ENCODE measurements at regions not wholly inside any gene's neighbourhood (a gene's known extent, or its start where the extent isn't known, plus 50 kb on each side); places are given as distances from the start of the nearest gene placed in this dataset.

GRCh38 chr1:201663491-201664113 lies 124.7 kb downstream of the NAV1 start:
- ATAC-seq (ENCODE audit: low FRiP score) = no peak
- Histone ChIP-seq H3K27ac (ENCODE audit: low read depth in 1 of 2, low read length in 2 of 2) (no peak overlapping the region), H3K4me1 (ENCODE audit: control insufficient read depth in 1 of 2, insufficient read depth in 2 of 2, low read length in 2 of 2) (no peaks in the 10 kb centered on the region), H3K27me3 (ENCODE audit: control insufficient read depth in 1 of 2, insufficient read depth in 2 of 2, low read length in 1 of 2) (no peaks in the 10 kb centered on the region), H3K4me3 (ENCODE audit: low read length in 2 of 2) (no peak overlapping the region), H3K36me3 (ENCODE audit: control insufficient read depth in 1 of 2, insufficient read depth in 2 of 2, low read length in 1 of 2) (no peaks in the 10 kb centered on the region), H3K9me3 (ENCODE audit: control insufficient read depth, low read length) (no peaks in the 10 kb centered on the region)
- 66 to 78% methylated on average over 5 of the region's 5 CpGs for WGBS, 2 donors
- no peak for DNase-seq
- intact Hi-C loops (cut with DNase I) = no loop called here

- Histone ChIP-seq H3K4me3 (ENCODE audit: low read length in 2 of 2) (no peak overlapping the region), H3K27ac (ENCODE audit: low read depth in 1 of 2, low read length in 2 of 2) (no peak overlapping the region), H3K36me3 (ENCODE audit: control insufficient read depth in 1 of 2, insufficient read depth in 2 of 2, low read length in 1 of 2) (no peaks in the 10 kb centered on the region), H3K4me1 (ENCODE audit: control insufficient read depth in 1 of 2, insufficient read depth in 2 of 2, low read length in 2 of 2) (no peaks in the 10 kb centered on the region), H3K9me3 (ENCODE audit: control insufficient read depth, low read length) (no peaks in the 10 kb centered on the region), H3K27me3 (ENCODE audit: control insufficient read depth in 1 of 2, insufficient read depth in 2 of 2, low read length in 1 of 2) (no peaks in the 10 kb centered on the region)
- intact Hi-C loops (cut with DNase I) = no loop called here
- DNase-seq (no peak), ATAC-seq (ENCODE audit: low FRiP score) (no peak)
- WGBS, 2 donors = 80 to 90% methylated on average over 8 of the region's 8 CpGs
These were observed 126.1 kb downstream of the NAV1 start for GRCh38 chr1:201665036-201665435.

GRCh38 chr1:201666102-201666501 lies 127.2 kb downstream of the NAV1 start:
- no peak overlapping the region for H3K4me3 ChIP-seq (ENCODE audit: low read length in 2 of 2)
- H3K27me3 ChIP-seq (ENCODE audit: control insufficient read depth in 1 of 2, insufficient read depth in 2 of 2, low read length in 1 of 2) = no peaks in the 10 kb centered on the region
- no peaks in the 10 kb centered on the region for H3K36me3 ChIP-seq (ENCODE audit: control insufficient read depth in 1 of 2, insufficient read depth in 2 of 2, low read length in 1 of 2)
- WGBS, 2 donors = 95 to 96% methylated on average over 5 of the region's 5 CpGs
- ATAC-seq (ENCODE audit: low FRiP score) (no peak), DNase-seq (no peak)
- no peak overlapping the region for H3K27ac ChIP-seq (ENCODE audit: low read depth in 1 of 2, low read length in 2 of 2)
- H3K4me1 ChIP-seq (ENCODE audit: control insufficient read depth in 1 of 2, insufficient read depth in 2 of 2, low read length in 2 of 2) = no peaks in the 10 kb centered on the region
- H3K9me3 ChIP-seq (ENCODE audit: control insufficient read depth, low read length) = no peaks in the 10 kb centered on the region
- intact Hi-C loops (cut with DNase I) = no loop called here

GRCh38 chr1:201666645-201667044 lies 127.7 kb downstream of the NAV1 start:
- no peak overlapping the region for H3K27ac ChIP-seq (ENCODE audit: low read depth in 1 of 2, low read length in 2 of 2)
- no peaks in the 10 kb centered on the region for H3K9me3 ChIP-seq (ENCODE audit: control insufficient read depth, low read length)
- 85 to 92% methylated on average over 5 of the region's 5 CpGs for WGBS, 2 donors
- H3K27me3 ChIP-seq (ENCODE audit: control insufficient read depth in 1 of 2, insufficient read depth in 2 of 2, low read length in 1 of 2) = no peaks in the 10 kb centered on the region
- intact Hi-C loops (cut with DNase I) = no loop called here
- H3K4me3 ChIP-seq (ENCODE audit: low read length in 2 of 2) = no peak overlapping the region
- no peaks in the 10 kb centered on the region for H3K36me3 ChIP-seq (ENCODE audit: control insufficient read depth in 1 of 2, insufficient read depth in 2 of 2, low read length in 1 of 2)
- DNase-seq = no peak
- no peak for ATAC-seq (ENCODE audit: low FRiP score)
- H3K4me1 ChIP-seq (ENCODE audit: control insufficient read depth in 1 of 2, insufficient read depth in 2 of 2, low read length in 2 of 2) = no peaks in the 10 kb centered on the region

- ATAC-seq (ENCODE audit: low FRiP score) = no peak
- no peaks in the 10 kb centered on the region for H3K27me3 ChIP-seq (ENCODE audit: control insufficient read depth in 1 of 2, insufficient read depth in 2 of 2, low read length in 1 of 2)
- no peaks in the 10 kb centered on the region for H3K9me3 ChIP-seq (ENCODE audit: control insufficient read depth, low read length)
- no peaks in the 10 kb centered on the region for H3K36me3 ChIP-seq (ENCODE audit: control insufficient read depth in 1 of 2, insufficient read depth in 2 of 2, low read length in 1 of 2)
- no peak overlapping the region for H3K4me3 ChIP-seq (ENCODE audit: low read length in 2 of 2)
- no peaks in the 10 kb centered on the region for H3K4me1 ChIP-seq (ENCODE audit: control insufficient read depth in 1 of 2, insufficient read depth in 2 of 2, low read length in 2 of 2)
- intact Hi-C loops (cut with DNase I) = no loop called here
- WGBS, 2 donors = 85 to 92% methylated on average over 5 of the region's 5 CpGs
- no peak for DNase-seq
- H3K27ac ChIP-seq (ENCODE audit: low read depth in 1 of 2, low read length in 2 of 2) = no peak overlapping the region
These were observed 128.6 kb downstream of the NAV1 start for GRCh38 chr1:201667479-201667878.

GRCh38 chr1:201670517-201670916 lies 131.6 kb downstream of the NAV1 start:
- intact Hi-C loops (cut with DNase I) = no loop called here

GRCh38 chr1:201672685-201673084 lies 133.8 kb downstream of the NAV1 start:
- Histone ChIP-seq H3K4me1 (ENCODE audit: control insufficient read depth in 1 of 2, insufficient read depth in 2 of 2, low read length in 2 of 2) (peaks cover 0 to 10% of the 10 kb centered on the region in 2 donors), H3K4me3 (ENCODE audit: low read length in 2 of 2) (no peak overlapping the region), H3K36me3 (ENCODE audit: control insufficient read depth in 1 of 2, insufficient read depth in 2 of 2, low read length in 1 of 2) (no peaks in the 10 kb centered on the region), H3K27ac (ENCODE audit: low read depth in 1 of 2, low read length in 2 of 2) (no peak overlapping the region), H3K9me3 (ENCODE audit: control insufficient read depth, low read length) (no peaks in the 10 kb centered on the region), H3K27me3 (ENCODE audit: control insufficient read depth in 1 of 2, insufficient read depth in 2 of 2, low read length in 1 of 2) (no peaks in the 10 kb centered on the region)
- DNase-seq (no peak), ATAC-seq (ENCODE audit: low FRiP score) (no peak)
- intact Hi-C loops (cut with DNase I) = no loop called here
- 30 to 39% methylated on average over 8 of the region's 8 CpGs for WGBS, 2 donors

More at GRCh38 chr1:201670517-201670916, 131.6 kb downstream of the NAV1 start:
- 96 to 97% methylated on average over 1 of the region's 1 CpG for WGBS, 2 donors
- no peak overlapping the region for H3K4me3 ChIP-seq (ENCODE audit: low read length in 2 of 2)
- peaks cover 0 to 4% of the 10 kb centered on the region in 2 donors for H3K4me1 ChIP-seq (ENCODE audit: control insufficient read depth in 1 of 2, insufficient read depth in 2 of 2, low read length in 2 of 2)
- H3K36me3 ChIP-seq (ENCODE audit: control insufficient read depth in 1 of 2, insufficient read depth in 2 of 2, low read length in 1 of 2) = no peaks in the 10 kb centered on the region
- H3K9me3 ChIP-seq (ENCODE audit: control insufficient read depth, low read length) = no peaks in the 10 kb centered on the region
- no peak overlapping the region for H3K27ac ChIP-seq (ENCODE audit: low read depth in 1 of 2, low read length in 2 of 2)
- DNase-seq = no peak
- ATAC-seq (ENCODE audit: low FRiP score) = no peak
- no peaks in the 10 kb centered on the region for H3K27me3 ChIP-seq (ENCODE audit: control insufficient read depth in 1 of 2, insufficient read depth in 2 of 2, low read length in 1 of 2)

- Histone ChIP-seq H3K27me3 (ENCODE audit: control insufficient read depth in 1 of 2, insufficient read depth in 2 of 2, low read length in 1 of 2) (no peaks in the 10 kb centered on the region), H3K9me3 (ENCODE audit: control insufficient read depth, low read length) (no peaks in the 10 kb centered on the region), H3K36me3 (ENCODE audit: control insufficient read depth in 1 of 2, insufficient read depth in 2 of 2, low read length in 1 of 2) (no peaks in the 10 kb centered on the region), H3K4me1 (ENCODE audit: control insufficient read depth in 1 of 2, insufficient read depth in 2 of 2, low read length in 2 of 2) (peaks cover 0 to 10% of the 10 kb centered on the region in 2 donors), H3K4me3 (ENCODE audit: low read length in 2 of 2) (no peak overlapping the region), H3K27ac (ENCODE audit: low read depth in 1 of 2, low read length in 2 of 2) (no peak overlapping the region)
- ATAC-seq (ENCODE audit: low FRiP score) = no peak
- 34 to 53% methylated on average over 9 of the region's 9 CpGs for whole genome bisulfite sequencing, 2 donors
- DNase-seq = no peak
- intact Hi-C loops (cut with DNase I) = no loop called here
These were observed 134.2 kb downstream of the NAV1 start for GRCh38 chr1:201673093-201673492.

GRCh38 chr1:201673915-201674314 lies 135.0 kb downstream of the NAV1 start:
- 79 to 85% methylated on average over 5 of the region's 5 CpGs for WGBS, 2 donors
- intact Hi-C loops (cut with DNase I) = no loop called here
- Histone ChIP-seq H3K4me3 (ENCODE audit: low read length in 2 of 2) (no peak overlapping the region), H3K4me1 (ENCODE audit: control insufficient read depth in 1 of 2, insufficient read depth in 2 of 2, low read length in 2 of 2) (peaks cover 0 to 10% of the 10 kb centered on the region in 2 donors), H3K9me3 (ENCODE audit: control insufficient read depth, low read length) (no peaks in the 10 kb centered on the region), H3K27ac (ENCODE audit: low read depth in 1 of 2, low read length in 2 of 2) (no peak overlapping the region), H3K36me3 (ENCODE audit: control insufficient read depth in 1 of 2, insufficient read depth in 2 of 2, low read length in 1 of 2) (no peaks in the 10 kb centered on the region), H3K27me3 (ENCODE audit: control insufficient read depth in 1 of 2, insufficient read depth in 2 of 2, low read length in 1 of 2) (no peaks in the 10 kb centered on the region)
- ATAC-seq (ENCODE audit: low FRiP score) (no peak), DNase-seq (no peak)
